ENCODE measurements at regions not wholly inside any gene's neighbourhood (a gene's known extent, or its start where the extent isn't known, plus 50 kb on each side); places are given as distances from the start of the nearest gene placed in this dataset.

DNA sequence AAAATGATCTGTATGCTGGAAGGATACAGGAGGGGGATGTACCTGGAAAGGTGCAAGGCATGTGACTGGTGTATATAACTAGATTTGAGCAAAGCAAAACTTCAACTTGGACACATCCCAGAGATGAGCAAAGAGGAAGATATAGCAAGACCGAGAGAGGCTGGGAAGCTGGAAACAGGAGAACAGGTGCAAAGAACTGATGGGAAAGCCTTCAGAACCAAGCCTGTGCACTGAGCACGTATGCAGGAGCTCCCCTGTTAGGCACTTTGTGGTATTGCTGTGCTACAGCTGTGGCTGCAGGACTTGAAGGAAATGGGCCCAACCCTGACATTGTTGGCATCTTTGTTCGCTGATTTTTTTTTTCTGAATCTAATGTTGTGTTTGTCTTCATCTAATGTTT is 120.7 kb upstream of the PWP1 start:
- CTCF ChIA-PET (ENCODE audit: partially characterized antibody) = interaction anchor here (0.6 to 4.9 kb wide), 38 partner anchors 8 to 1319 kb away, joined by 3 to 26 read pairs (median 4); no protein-coding TSS in a partner anchor
- Histone ChIP-seq H2AK5ac (ENCODE audit: low read depth, low read length) (no peak overlapping the region), H3K14ac (ENCODE audit: insufficient read length) (no peak overlapping the region), H3K9me3 (ENCODE audit: insufficient read depth in 2 of 2, low read depth in 1 of 2, low read length in 1 of 2) (0 out of 4 replicates have a peak, but pooled peaks cover 0 to 7% of the 10 kb centered on the region in 2 experiments), H2BK20ac (ENCODE audit: low read length) (no peak overlapping the region), H3K56ac (replicated peaks; ENCODE audit: insufficient read length, low read depth, low read length) (no peak overlapping the region), H2BK120ac (replicated peaks; ENCODE audit: low read depth, low read length) (no peak overlapping the region), H3K9ac (replicated peaks in 1 of 4; ENCODE audit: extremely low read depth in 1 of 4, low read depth in 3 of 4, low read length in 3 of 4) (no peak overlapping the region), H3K79me1 (ENCODE audit: low read depth, low read length) (no peaks in the 10 kb centered on the region), H4K5ac (ENCODE audit: insufficient read length, low read depth, low read length) (no peak overlapping the region), H3K79me2 (ENCODE audit: control insufficient read depth in 1 of 2, insufficient read depth in 2 of 2, low read length in 2 of 2) (no peaks in the 10 kb centered on the region), H2BK12ac (ENCODE audit: low read depth, low read length) (no peak overlapping the region), H4K91ac (replicated peaks; ENCODE audit: insufficient read length, low read length) (no peak overlapping the region), H4K8ac (ENCODE audit: extremely low read depth, insufficient read depth, low read length) (no peak overlapping the region), H3K23ac (ENCODE audit: insufficient read length) (no peak overlapping the region), H3K23me2 (ENCODE audit: low read depth, low read length) (no peaks in the 10 kb centered on the region), H2AFZ (ENCODE audit: low read length) (no peak overlapping the region), H3K18ac (ENCODE audit: extremely low read depth, low read length) (no peak overlapping the region), H3K27me3 (replicated peaks in 1 of 4; ENCODE audit: control insufficient read depth in 3 of 4, extremely low read depth in 1 of 4, insufficient read depth in 3 of 4, low read length in 3 of 4) (no peaks in the 10 kb centered on the region), H3K36me3 (ENCODE audit: control insufficient read depth in 2 of 4, insufficient read depth in 4 of 4, low read length in 3 of 4) (no peaks in the 10 kb centered on the region), H2BK5ac (ENCODE audit: low read depth, low read length) (no peak overlapping the region), H3K27ac (ENCODE audit: low read depth, low read length) (no peak overlapping the region), H4K20me1 (replicated peaks in 1 of 2; ENCODE audit: control insufficient read depth in 1 of 2, insufficient read depth in 2 of 2, low read length in 2 of 2) (no peaks in the 10 kb centered on the region), H3K4me3 (ENCODE audit: extremely low read depth in 1 of 4, insufficient read depth in 2 of 4, low read depth in 3 of 4, low read length in 4 of 4) (no peak overlapping the region), H3K4ac (replicated peaks; ENCODE audit: insufficient read length, low read depth, low read length) (no peak overlapping the region), H2BK15ac (ENCODE audit: low read length) (no peak overlapping the region), H3K4me1 (replicated peaks in 1 of 4; ENCODE audit: control insufficient read depth in 3 of 4, insufficient read depth in 4 of 4, low read length in 3 of 4) (peaks cover 0 to 6% (median 2%) of the 10 kb centered on the region in 4 experiments; a peak in 3 of 7 replicates), H3K4me2 (ENCODE audit: insufficient read depth in 1 of 2, low read depth in 2 of 2, low read length in 2 of 2) (no peak overlapping the region)
- no peak for DNase-seq (ENCODE audit: low read depth in 1 of 2, low spot score in 2 of 2)
- no peak for TF ChIP-seq USF2 (IDR thresholded peaks at IDR 0.05; ENCODE audit: low read length)
- no peak for TF ChIP-seq PHF8 (conservative IDR thresholded peaks at IDR 0.05; ENCODE audit: low read depth, low read length)
- no peak for TF ChIP-seq RNF2 (IDR thresholded peaks at IDR 0.05; ENCODE audit: borderline replicate concordance, low read depth, low read length, missing control alignments, poor library complexity, severe bottlenecking)
- TF ChIP-seq, protein P1, sequence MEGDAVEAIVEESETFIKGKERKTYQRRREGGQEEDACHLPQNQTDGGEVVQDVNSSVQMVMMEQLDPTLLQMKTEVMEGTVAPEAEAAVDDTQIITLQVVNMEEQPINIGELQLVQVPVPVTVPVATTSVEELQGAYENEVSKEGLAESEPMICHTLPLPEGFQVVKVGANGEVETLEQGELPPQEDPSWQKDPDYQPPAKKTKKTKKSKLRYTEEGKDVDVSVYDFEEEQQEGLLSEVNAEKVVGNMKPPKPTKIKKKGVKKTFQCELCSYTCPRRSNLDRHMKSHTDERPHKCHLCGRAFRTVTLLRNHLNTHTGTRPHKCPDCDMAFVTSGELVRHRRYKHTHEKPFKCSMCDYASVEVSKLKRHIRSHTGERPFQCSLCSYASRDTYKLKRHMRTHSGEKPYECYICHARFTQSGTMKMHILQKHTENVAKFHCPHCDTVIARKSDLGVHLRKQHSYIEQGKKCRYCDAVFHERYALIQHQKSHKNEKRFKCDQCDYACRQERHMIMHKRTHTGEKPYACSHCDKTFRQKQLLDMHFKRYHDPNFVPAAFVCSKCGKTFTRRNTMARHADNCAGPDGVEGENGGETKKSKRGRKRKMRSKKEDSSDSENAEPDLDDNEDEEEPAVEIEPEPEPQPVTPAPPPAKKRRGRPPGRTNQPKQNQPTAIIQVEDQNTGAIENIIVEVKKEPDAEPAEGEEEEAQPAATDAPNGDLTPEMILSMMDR (IDR thresholded peaks at IDR 0.05; ENCODE audit: control extremely low read depth in 1 of 3, insufficient read depth in 1 of 3, low read depth in 1 of 3, low read length in 3 of 3) = peak; percentile 67 to 89 (median 78)
- peak; percentile 78 to 81 for TF ChIP-seq RAD21 (IDR thresholded peaks at IDR 0.05 in 1 of 2, conservative IDR thresholded peaks at IDR 0.05 in 1 of 2; ENCODE audit: low read depth in 2 of 2, low read length in 2 of 2)
- no peak for TF ChIP-seq HDAC2 (IDR thresholded peaks at IDR 0.05; ENCODE audit: borderline replicate concordance in 1 of 2, low read depth in 2 of 2, low read length in 2 of 2)
- POLR2A ChIA-PET (ENCODE audit: partially characterized antibody) = no interaction called here
- 48% methylated on average over 3 of the region's 3 CpGs; no CpG with 5 or more reads in 1 of the 2 experiments for WGBS, 2 experiments (ENCODE audit: extremely low coverage in 1 of 2, insufficient coverage in 1 of 2, insufficient read length in 1 of 2, insufficient replicate concordance in 2 of 2, low coverage in 1 of 2, low lambda C conversion rate in 2 of 2, missing lambda C conversion rate in 1 of 2)
- peak; percentile 87 for FAIRE-seq

Data from H1 (cell line).